T-helper 9 cell (primary cell): ENCODE measurements at regions not wholly inside any gene's neighbourhood (a gene's known extent, or its start where the extent isn't known, plus 50 kb on each side); places are given as distances from the start of the nearest gene placed in this dataset.

Source experiments
- DNase-seq: peaks from one replicate; pipeline ENCODE4 v3.0.0-alpha.2; 2020

GRCh38 chr5:5929291-5930020, 448.9 kb downstream of the MED10 start:
- no peak for DNase-seq

GRCh38 chr5:5925191-5925590, 453.2 kb downstream of the MED10 start:
- no peak for DNase-seq

- DNase-seq: no peak
These were observed 458.9 kb downstream of the MED10 start for GRCh38 chr5:5919411-5919810.

GRCh38 chr5:5906778-5907177, 471.6 kb downstream of the MED10 start:
- DNase-seq: no peak

- no peak for DNase-seq
These were observed 473.2 kb downstream of the MED10 start for GRCh38 chr5:5905186-5905585.

DNA sequence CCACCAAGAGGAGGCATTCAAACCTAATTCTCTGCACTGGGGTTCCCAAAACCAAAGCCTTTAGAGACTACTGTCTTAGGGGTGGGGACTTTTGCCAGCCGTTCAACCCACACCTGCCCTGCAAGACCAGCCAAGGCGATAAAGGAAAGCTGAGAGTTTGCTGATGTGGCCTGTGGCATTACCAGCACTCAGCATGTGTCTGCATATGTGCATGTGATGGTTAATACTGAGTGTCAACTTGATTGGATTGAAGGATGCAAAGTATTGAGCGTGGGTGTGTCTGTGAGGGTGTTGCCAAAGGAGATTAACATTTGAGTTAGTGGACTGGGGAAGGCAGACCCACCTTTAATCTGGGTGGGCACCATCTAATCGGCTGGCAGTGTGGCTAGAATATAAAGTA, 474.2 kb downstream of the MED10 start:
- DNase-seq: no peak

GRCh38 chr5:5902678-5903646, 475.4 kb downstream of the MED10 start:
- no peak for DNase-seq

DNA sequence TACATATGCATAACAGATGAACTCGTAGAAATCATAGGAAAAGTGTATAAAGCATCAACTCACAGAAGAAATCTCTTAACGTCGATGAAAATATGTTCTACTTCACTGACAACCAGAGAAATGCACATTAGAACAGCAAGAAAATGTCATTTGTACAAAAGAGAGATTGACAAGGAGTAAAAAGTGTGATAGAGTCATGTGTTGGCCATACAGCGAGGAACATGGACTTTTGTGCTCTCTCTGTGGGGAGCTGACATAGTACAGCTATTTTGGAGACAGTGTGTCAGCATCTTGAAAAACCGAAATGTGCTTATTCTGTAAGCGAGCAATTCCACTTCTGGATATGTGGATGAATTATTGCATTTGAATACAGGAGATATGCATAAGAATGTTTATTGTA, 477.9 kb downstream of the ICE1 start:
- DNase-seq: no peak

DNA sequence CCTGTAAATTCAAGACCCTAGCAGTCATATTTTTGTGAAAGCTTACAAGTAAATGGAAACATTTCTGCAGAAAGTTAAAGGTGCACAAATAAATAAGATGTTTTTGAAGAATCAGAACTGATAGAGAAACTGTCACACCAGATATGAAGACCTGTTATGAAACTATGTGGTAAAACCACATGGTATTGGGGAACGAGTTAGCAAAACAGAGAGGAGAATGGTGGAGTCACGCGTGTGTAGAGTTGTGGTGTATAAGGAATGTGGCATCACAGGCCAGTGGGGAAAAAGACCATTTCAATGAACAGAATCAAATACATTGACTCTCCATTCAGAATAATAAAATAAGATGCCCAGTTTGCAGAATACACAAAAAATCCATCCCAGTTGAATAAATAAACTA, 477.2 kb downstream of the ICE1 start:
- no peak for DNase-seq

DNA sequence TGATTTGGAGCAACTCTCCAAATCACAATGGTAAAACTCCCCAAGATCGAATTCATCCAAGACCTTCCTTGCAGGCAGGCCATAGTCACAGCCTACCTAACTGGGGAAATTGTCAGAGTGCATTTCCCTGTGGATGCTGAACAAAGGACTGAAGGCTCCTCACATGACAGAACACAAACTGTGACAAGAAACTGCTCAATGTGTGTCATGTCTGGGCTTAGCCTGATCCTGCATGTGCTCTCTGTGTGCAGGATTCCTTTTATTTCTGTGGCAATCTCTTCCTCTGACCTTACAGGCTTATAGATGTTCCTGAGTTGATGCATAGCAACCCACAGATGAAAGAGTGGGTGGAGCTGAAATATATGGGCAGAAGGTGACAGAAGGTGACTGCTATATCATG, 465.8 kb downstream of the ICE1 start:
- no peak for DNase-seq

- DNase-seq: no peak
These were observed 465.4 kb downstream of the ICE1 start for GRCh38 chr5:5887833-5888232.

GRCh38 chr5:5886812-5887486, 464.5 kb downstream of the ICE1 start:
- peak; percentile 4 for DNase-seq

- DNase-seq: no peak
These were observed 463.9 kb downstream of the ICE1 start for GRCh38 chr5:5886353-5886752.

GRCh38 chr5:5885782-5886181, 463.3 kb downstream of the ICE1 start:
- no peak for DNase-seq

DNA sequence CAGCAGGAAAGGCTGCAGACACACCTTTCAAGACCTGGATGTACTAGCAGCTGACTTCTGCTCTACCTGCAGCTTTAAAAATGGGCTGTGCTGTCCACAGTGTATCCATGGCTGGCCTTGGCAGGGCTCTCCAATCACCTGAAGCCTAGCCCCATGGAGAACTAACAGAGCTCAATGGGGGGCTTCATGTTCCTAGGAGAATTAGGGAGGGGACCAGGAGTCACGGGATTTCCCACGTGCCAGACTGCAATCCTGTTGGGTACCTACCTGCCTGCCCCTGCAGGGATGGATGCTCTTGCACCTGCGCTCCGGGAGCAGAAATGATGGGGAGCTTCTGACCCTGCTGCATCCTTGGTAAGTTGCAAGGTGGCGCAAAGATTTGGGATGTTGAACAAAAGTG, 462.1 kb downstream of the ICE1 start:
- no peak for DNase-seq

GRCh38 chr5:5883562-5883961, 461.1 kb downstream of the ICE1 start:
- no peak for DNase-seq

- DNase-seq: no peak
These were observed 460.7 kb downstream of the ICE1 start for GRCh38 chr5:5883146-5883545.

DNA sequence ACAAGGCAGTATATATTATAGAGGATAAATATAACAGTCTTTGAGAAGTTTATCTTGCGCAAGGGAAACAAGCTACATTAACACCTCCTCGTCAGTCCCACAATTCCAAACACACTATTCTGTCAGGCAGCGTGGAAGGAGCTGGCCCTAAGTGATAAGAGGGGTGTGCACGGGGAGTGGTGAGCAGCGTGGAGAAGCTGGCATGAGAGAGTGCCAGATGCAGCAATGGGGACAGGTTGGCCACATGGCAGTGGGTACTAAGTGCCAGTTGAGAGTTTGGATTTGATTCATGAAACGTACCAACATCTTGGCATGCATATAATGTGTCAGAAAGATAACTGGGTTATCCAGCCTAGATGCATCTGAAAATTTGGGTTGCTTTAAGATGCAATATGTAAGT, 460.2 kb downstream of the ICE1 start:
- DNase-seq: no peak

GRCh38 chr5:5881294-5881693, 458.8 kb downstream of the ICE1 start:
- no peak for DNase-seq

- DNase-seq: no peak
These were observed 457.7 kb downstream of the ICE1 start for GRCh38 chr5:5880077-5880763.

- no peak for DNase-seq
These were observed 434.9 kb downstream of the ICE1 start for GRCh38 chr5:5857396-5857795.

DNA sequence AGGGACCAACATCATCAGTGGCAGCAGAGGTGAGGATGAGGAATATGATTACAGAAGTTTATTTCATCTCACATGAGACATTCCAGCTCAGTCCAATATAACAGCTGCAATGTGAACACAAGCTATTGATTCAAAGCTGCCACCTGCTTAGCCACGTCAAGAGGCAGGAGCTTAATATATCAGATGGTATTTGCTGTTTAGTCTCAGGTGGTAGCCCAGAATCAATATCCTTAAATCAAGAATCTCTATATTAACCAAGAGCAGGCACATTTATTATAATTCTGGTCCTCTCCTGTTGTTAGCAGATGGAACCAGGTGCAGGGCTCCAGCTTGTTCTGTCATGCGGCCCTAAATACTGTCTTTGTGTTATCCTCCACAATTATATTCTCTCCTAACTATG, 431.6 kb downstream of the ICE1 start:
- no peak for DNase-seq

DNA sequence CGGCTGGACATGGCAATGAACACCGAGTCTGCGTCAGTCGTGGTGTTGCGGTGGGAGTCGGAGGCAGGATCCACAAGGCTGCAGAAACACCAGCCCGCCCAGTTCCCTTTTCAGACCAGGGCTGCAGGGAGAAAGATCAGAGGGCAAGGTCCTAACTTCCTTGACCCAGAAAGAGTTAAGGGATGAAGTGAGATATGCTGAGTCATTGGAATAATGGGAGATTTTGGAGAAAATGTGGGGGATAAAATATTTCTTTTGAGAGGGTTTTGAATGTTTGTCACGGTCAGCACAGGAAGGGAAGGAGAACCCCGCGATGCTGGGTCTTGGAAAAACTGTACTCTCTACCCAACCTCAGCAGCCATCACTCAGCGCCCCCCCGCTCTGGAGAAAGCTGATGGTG, 416.0 kb downstream of the ICE1 start:
- DNase-seq: no peak
